Lower leg skin (tissue), 4 donors: ENCODE measurements at regions not wholly inside any gene's neighbourhood (a gene's known extent, or its start where the extent isn't known, plus 50 kb on each side); places are given as distances from the start of the nearest gene placed in this dataset.

Experiments
- DNase-seq, 2 donors: peaks; one replicate each; pipeline ENCODE4 v3.0.0-alpha.2; 2019; ENCODE audit warnings: low spot score in 2 of 2
- H3K4me3 ChIP-seq: fragments of 200-600 bp; sonication (generic); 2 replicates; pipeline ENCODE4 v1.5.1; 2017; ENCODE audit warnings: mild to moderate bottlenecking, low read depth; ENCODE audit not compliant: poor library complexity, severe bottlenecking
- CTCF ChIP-seq, 3 donors: fragments of 450-650 bp; IDR thresholded peaks; one replicate each; pipeline ENCODE4 v1.5.1; 2016; ENCODE audit warnings: antibody characterized with exemption in 3 of 3, mild to moderate bottlenecking in 3 of 3, moderate library complexity in 2 of 3
- POLR2A ChIP-seq, 2 donors: fragments of 450-650 bp; IDR thresholded peaks; one replicate each; pipeline ENCODE4 v1.6.1; 2016 to 2017; ENCODE audit warnings: antibody characterized with exemption in 2 of 2, mild to moderate bottlenecking in 1 of 2, moderate library complexity in 1 of 2
- WGBS, 2 donors: methylation state at CpG; one replicate each; pipeline ENCODE4 v1.1.5; 2018; 5-methylcytosine and 5-hydroxymethylcytosine counted together
- intact Hi-C: fragments of 100-400 bp; cut with DNase I; formaldehyde crosslinking; loops from one replicate; pipeline ENCODE4 v1.15.0; 2023; ENCODE audit warnings: low total_unique reads

GRCh38 chr6:163647624-163648023, 233.1 kb downstream of the QKI start:
- intact Hi-C loops, result no loop called here
- 94 to 95% methylated on average over 8 of the region's 8 CpGs for WGBS, 2 donors
- TF ChIP-seq POLR2A (IDR thresholded peaks at IDR 0.05) (no peak), CTCF (IDR thresholded peaks at IDR 0.05) (no peak)
- H3K4me3 ChIP-seq, result no peak overlapping the region
- DNase-seq, result no peak

DNA sequence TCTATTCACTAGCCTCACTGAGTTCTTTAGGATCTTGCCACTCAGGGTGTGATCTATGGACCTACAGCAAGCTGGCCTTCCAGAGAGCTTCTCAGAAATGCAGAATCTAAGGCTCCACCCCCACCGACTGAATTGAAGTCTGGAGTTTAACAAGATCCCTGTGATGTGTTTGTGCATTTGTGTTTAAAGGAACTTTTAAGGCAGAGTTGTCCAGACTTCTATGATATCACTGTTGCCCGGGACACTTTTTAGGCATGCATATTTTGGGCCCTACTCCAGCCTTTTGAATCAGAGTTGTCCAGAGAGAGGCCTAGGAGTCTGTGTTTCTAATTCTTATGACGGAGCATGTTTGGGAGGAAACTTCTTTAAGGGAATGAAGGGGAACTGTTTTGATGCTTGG, 232.3 kb downstream of the QKI start:
- 81% methylated on average over 3 of the region's 3 CpGs for WGBS, 2 donors
- H3K4me3 ChIP-seq, result no peak overlapping the region
- intact Hi-C loops, result no loop called here
- no peak for DNase-seq
- TF ChIP-seq CTCF (IDR thresholded peaks at IDR 0.05), result no peak
- TF ChIP-seq POLR2A (IDR thresholded peaks at IDR 0.05), result no peak

GRCh38 chr6:163646133-163646532, 231.6 kb downstream of the QKI start:
- WGBS, 2 donors, result 65 to 69% methylated on average over 9 of the region's 9 CpGs
- DNase-seq, result no peak
- no peak for TF ChIP-seq POLR2A (IDR thresholded peaks at IDR 0.05)
- intact Hi-C loops, result no loop called here
- H3K4me3 ChIP-seq, result no peak overlapping the region

- TF ChIP-seq POLR2A (IDR thresholded peaks at IDR 0.05), result no peak
- no peak for TF ChIP-seq CTCF (IDR thresholded peaks at IDR 0.05)
- intact Hi-C loops, result no loop called here
- 50 to 53% methylated on average over 10 of the region's 10 CpGs for WGBS, 2 donors
- DNase-seq, result no peak
- H3K4me3 ChIP-seq, result no peak overlapping the region
These were observed 231.0 kb downstream of the QKI start for GRCh38 chr6:163645560-163645959.

DNA sequence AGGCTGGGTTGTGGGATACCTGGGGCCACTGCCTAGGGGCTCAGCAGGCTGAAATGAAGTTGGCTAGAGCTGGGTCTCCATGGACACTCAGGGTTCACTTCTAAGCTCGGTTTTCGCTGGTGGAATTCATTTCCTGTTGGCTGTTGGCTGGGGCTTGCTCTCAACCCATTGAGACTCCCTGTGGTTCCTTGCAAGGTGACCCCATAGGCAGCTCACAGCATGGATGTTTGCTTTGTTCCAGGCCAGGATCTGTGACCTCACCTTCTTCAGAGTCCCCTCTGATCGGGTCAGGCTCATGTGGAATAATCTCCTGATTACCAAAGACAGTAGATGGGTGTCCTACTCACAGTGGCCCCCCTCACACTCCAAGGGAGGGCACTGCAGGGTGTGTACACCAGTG, 229.3 kb downstream of the QKI start:
- WGBS, 2 donors, result 70 to 81% methylated on average over 3 of the region's 3 CpGs
- intact Hi-C loops, result no loop called here
- H3K4me3 ChIP-seq, result no peak overlapping the region
- DNase-seq, result no peak
- no peak for TF ChIP-seq CTCF (IDR thresholded peaks at IDR 0.05)
- TF ChIP-seq POLR2A (IDR thresholded peaks at IDR 0.05), result no peak

DNA sequence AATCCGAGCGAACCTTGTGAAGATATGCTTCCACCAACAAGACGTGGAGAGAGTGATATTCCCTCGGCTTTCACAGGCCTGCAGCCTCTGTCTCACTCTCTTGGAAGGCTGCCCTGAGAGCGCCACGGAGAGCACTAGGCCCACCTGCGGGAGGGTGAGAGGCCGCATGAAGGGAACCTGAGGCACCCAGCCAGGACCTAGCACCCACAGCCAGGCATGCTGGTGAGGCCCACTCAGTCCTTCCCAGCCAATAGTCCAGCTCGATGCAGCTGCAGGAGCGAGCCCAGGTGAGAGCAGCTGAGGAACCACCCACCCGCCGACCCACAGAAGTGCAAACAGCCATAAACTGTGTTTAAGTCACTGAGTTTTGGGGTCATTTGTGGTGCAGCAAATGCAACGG, 227.2 kb downstream of the QKI start:
- no peak overlapping the region for H3K4me3 ChIP-seq
- intact Hi-C loops, result no loop called here
- no peak for DNase-seq
- TF ChIP-seq POLR2A (IDR thresholded peaks at IDR 0.05), result no peak
- no peak for TF ChIP-seq CTCF (IDR thresholded peaks at IDR 0.05)
- WGBS, 2 donors, result 92 to 94% methylated on average over 11 to 13 of the region's 13 CpGs
